Right hindlimb (tissue), 1 donor: ENCODE measurements at regions not wholly inside any gene's neighbourhood (a gene's known extent, or its start where the extent isn't known, plus 50 kb on each side); places are given as distances from the start of the nearest gene placed in this dataset.
A peak's percentile ranks its signal among the peaks of the same experiment; 100 is the strongest.
"Not testable (repeated sequence)": the region's sequence is repeated elsewhere in the genome, so short reads cannot be mapped to it uniquely, and the experiment has no call there.

Source experiments
- DNase-seq: peaks from one replicate; pipeline ENCODE4 v3.0.0-alpha.2; 2018

GRCh38 chr22:38375784-38376183 is 58.6 kb upstream of the CSNK1E start:
- DNase-seq, result not testable (repeated sequence)

- not testable (repeated sequence) for DNase-seq
These were observed 57.8 kb upstream of the CSNK1E start for GRCh38 chr22:38375005-38375404.

DNA sequence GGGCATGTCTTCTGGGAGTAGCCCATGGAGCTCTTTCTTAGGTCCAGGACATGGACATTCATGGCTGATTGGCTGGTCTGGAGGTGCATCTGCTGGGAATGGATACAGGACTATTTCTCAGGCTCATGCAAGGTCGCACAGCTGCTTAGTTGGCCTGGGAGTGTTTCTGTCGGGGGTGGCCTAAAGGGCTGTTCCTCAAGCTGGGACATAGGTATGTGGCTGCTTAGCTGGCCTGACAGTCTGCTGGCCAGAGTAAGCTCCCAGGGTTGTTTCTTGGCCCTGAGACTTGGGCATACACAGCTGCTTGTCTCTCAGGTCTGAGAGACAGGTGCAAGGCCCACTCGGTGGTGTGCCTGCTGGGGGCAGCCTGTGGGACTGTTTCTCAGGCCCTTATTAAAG is 57.2 kb upstream of the CSNK1E start:
- peak; percentile 25 for DNase-seq

DNA sequence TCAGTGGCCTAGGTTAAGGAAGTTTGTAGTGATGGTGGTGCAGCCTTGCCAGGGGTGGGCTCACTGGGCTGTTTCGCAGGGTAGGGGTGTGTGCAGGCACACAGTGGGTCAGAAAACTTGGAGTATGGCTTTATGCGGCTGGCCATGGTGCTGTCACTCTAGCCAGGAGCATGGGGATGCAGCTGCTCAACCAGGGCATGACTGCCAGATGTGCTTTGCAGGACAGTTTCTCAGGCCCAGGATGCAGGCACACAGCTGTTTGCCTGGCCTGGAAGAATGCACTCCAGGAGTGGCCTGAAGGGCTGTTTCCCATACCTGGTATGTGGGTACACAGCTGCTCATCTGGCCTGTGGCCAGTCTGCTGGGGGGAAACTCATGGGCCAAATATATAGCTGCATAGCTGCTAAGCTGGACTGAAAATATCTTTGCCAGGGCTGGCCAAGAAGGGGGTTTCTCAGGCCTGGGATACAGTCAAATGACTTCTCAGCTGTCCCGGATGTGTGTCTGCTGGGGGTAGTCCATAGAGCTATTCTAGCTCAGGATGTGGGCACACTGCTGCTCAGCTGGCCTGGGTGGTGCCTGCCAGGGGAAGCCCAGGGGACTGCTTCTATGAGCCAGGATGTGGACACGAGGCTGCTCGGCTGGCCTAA is 56.7 kb upstream of the CSNK1E start:
- peak; percentile 61 for DNase-seq

DNA sequence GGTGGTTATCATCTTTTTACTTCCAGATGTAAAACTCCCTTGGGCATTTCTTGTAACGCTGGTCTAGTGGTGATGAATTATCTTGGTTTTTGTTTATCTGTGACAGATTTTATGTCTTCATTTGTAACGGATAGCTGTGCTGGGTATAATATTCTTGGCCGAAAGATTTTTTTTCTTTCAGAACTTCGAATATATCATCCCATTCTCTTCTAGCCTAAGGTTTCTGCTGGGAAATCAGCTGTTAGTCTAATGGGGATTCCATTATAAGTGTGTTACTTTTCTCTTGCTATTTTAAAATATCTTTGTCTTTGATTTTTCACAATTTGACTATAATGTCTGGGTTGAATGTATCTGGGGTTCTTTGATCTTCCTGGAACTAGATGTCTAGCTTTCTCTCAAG is 55.4 kb upstream of the CSNK1E start:
- not testable (repeated sequence) for DNase-seq

DNA sequence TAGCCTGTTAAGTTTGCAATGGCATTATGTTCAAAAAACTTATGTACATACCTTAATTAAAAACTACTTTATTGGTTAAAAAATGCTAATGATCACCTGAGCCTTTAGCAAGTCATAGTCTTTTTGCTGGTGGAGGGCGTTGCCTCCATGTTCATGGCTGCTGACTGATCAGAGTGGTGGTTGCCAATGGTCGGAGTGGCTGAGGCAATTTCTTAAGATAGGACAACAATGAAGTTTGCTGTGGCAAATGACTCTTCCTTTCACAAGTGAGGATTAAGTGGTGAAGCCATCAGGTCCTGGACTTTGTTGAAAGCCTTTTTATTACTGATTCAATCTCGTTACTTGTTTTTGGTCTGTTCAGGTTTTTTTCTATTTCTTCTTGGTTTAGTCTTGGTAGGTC is 53.3 kb upstream of the CSNK1E start:
- DNase-seq, result not testable (repeated sequence)

GRCh38 chr22:38369132-38369531 is 51.9 kb upstream of the CSNK1E start:
- DNase-seq, result not testable (repeated sequence)
